Cardiac muscle cell (in vitro differentiated cells and primary cell): ENCODE measurements at regions not wholly inside any gene's neighbourhood (a gene's known extent, or its start where the extent isn't known, plus 50 kb on each side); places are given as distances from the start of the nearest gene placed in this dataset.

Source experiments
- DNase-seq, 2 donors: peaks; one replicate each; pipeline versions ENCODE4 v3.0.0 to v3.0.0-alpha.2; 2010 to 2017; ENCODE audit warnings: low read depth in 1 of 2, low spot score in 1 of 2
- H3K27ac ChIP-seq: fragments of 200-600 bp; sonication (generic); 2 replicates; pipeline ENCODE4 v1.5.1; 2016
- H3K27me3 ChIP-seq: fragments of 200-600 bp; sonication (generic); 2 replicates; pipeline ENCODE4 v1.6.0; 2016; ENCODE audit warnings: control low read depth
- H3K36me3 ChIP-seq: fragments of 200-600 bp; sonication (generic); 2 replicates; pipeline ENCODE4 v1.5.1; 2016; ENCODE audit warnings: control low read depth
- H3K4me1 ChIP-seq: fragments of 200-600 bp; sonication (generic); 2 replicates; pipeline ENCODE4 v1.8.1; 2017; ENCODE audit warnings: low read depth, mild to moderate bottlenecking, mixed run types
- H3K4me3 ChIP-seq: fragments of 200-600 bp; sonication (generic); 2 replicates; pipeline ENCODE4 v1.5.1; 2016; ENCODE audit warnings: mild to moderate bottlenecking
- H3K9me3 ChIP-seq: fragments of 200-600 bp; sonication (generic); 2 replicates; pipeline ENCODE4 v1.5.1; 2017; ENCODE audit warnings: low read depth, mild to moderate bottlenecking, control low read depth
- CTCF ChIP-seq: IDR thresholded peaks from 2 replicates; pipeline ENCODE4 v1.5.1; 2012; ENCODE audit warnings: low read depth, mild to moderate bottlenecking, low read length

GRCh38 chr16:51390877-51391276, 239.8 kb upstream of the SALL1 start:
- Histone ChIP-seq H3K27me3 (no peaks in the 10 kb centered on the region), H3K36me3 (no peaks in the 10 kb centered on the region), H3K4me1 (no peaks in the 10 kb centered on the region), H3K27ac (no peak overlapping the region), H3K9me3 (no peaks in the 10 kb centered on the region), H3K4me3 (no peak overlapping the region)
- TF ChIP-seq CTCF, result no peak
- no peak for DNase-seq

- Histone ChIP-seq H3K9me3 (no peaks in the 10 kb centered on the region), H3K27ac (no peak overlapping the region), H3K27me3 (no peaks in the 10 kb centered on the region), H3K4me1 (no peaks in the 10 kb centered on the region), H3K36me3 (no peaks in the 10 kb centered on the region), H3K4me3 (no peak overlapping the region)
- no peak for DNase-seq
- no peak for TF ChIP-seq CTCF
These were observed 238.8 kb upstream of the SALL1 start for GRCh38 chr16:51389881-51390280.

- no peak overlapping the region for H3K27ac ChIP-seq
- no peaks in the 10 kb centered on the region for H3K9me3 ChIP-seq
- H3K36me3 ChIP-seq, result no peaks in the 10 kb centered on the region
- no peak overlapping the region for H3K4me3 ChIP-seq
- TF ChIP-seq CTCF, result no peak
- H3K27me3 ChIP-seq, result no peaks in the 10 kb centered on the region
- no peaks in the 10 kb centered on the region for H3K4me1 ChIP-seq
- DNase-seq, result no peak
These were observed 237.5 kb upstream of the SALL1 start for GRCh38 chr16:51388516-51388951.

GRCh38 chr16:51383909-51384308, 232.8 kb upstream of the SALL1 start:
- Histone ChIP-seq H3K4me1 (no peaks in the 10 kb centered on the region), H3K9me3 (no peaks in the 10 kb centered on the region), H3K4me3 (no peak overlapping the region), H3K27me3 (no peaks in the 10 kb centered on the region), H3K36me3 (no peaks in the 10 kb centered on the region), H3K27ac (no peak overlapping the region)
- no peak for DNase-seq
- no peak for TF ChIP-seq CTCF

- Histone ChIP-seq H3K4me3 (no peak overlapping the region), H3K27me3 (no peaks in the 10 kb centered on the region), H3K4me1 (no peaks in the 10 kb centered on the region), H3K36me3 (no peaks in the 10 kb centered on the region), H3K27ac (no peak overlapping the region), H3K9me3 (no peaks in the 10 kb centered on the region)
- TF ChIP-seq CTCF, result no peak
- no peak for DNase-seq
These were observed 231.9 kb upstream of the SALL1 start for GRCh38 chr16:51382940-51383339.

GRCh38 chr16:51382211-51382610, 231.1 kb upstream of the SALL1 start:
- no peak for TF ChIP-seq CTCF
- Histone ChIP-seq H3K36me3 (no peaks in the 10 kb centered on the region), H3K9me3 (no peaks in the 10 kb centered on the region), H3K27me3 (no peaks in the 10 kb centered on the region), H3K4me3 (no peak overlapping the region), H3K4me1 (no peaks in the 10 kb centered on the region), H3K27ac (no peak overlapping the region)
- no peak for DNase-seq
